ENCODE measurements at regions not wholly inside any gene's neighbourhood (a gene's known extent, or its start where the extent isn't known, plus 50 kb on each side); places are given as distances from the start of the nearest gene placed in this dataset.

DNA sequence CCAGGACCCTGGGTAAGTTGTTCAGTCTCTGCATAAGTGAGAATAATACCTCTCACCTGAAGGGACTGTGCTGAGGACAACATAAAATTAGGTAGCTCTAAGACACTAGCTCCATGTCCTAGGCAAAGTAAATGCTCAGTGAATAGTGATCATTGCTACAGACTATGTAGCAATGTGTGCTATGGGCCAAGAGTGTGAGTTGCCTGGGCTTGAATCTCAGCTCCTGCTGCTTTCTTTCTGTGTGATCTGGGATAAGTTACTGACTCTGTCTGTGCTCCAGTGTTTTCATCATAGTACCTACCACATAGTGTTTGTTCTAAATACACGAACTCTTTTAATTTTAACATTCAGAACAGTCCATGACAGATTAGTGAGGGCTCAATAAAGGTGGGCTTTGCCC is 81.1 kb upstream of the MFGE8 start (continued):
- TF ChIP-seq JUND (IDR thresholded peaks at IDR 0.05; ENCODE audit: low read length) (no peak), HDAC2 (IDR thresholded peaks at IDR 0.05; ENCODE audit: borderline replicate concordance in 1 of 2, low read depth in 2 of 2, low read length in 2 of 2) (no peak), HDAC6 (IDR thresholded peaks at IDR 0.05; ENCODE audit: low read depth, low read length) (no peak)

Data from H1 (cell line).